ENCODE measurements at regions not wholly inside any gene's neighbourhood (a gene's known extent, or its start where the extent isn't known, plus 50 kb on each side); places are given as distances from the start of the nearest gene placed in this dataset.

- TF ChIP-seq SRF (IDR thresholded peaks at IDR 0.05; ENCODE audit: low read depth) = no peak
- TF ChIP-seq EZH2phosphoT487 (IDR thresholded peaks at IDR 0.05; ENCODE audit: borderline replicate concordance) = no peak
- TF ChIP-seq SP1 (IDR thresholded peaks at IDR 0.05; ENCODE audit: low read depth) = no peak
- TF ChIP-seq EGR1 (IDR thresholded peaks at IDR 0.05; ENCODE audit: low read depth) = no peak
- TF ChIP-seq EZH2 (IDR thresholded peaks at IDR 0.05) = no peak
These were observed 96.3 kb downstream of the EOMES start (continued) for GRCh38 chr3:27625864-27626263.

GRCh38 chr3:27623085-27623753 is 98.9 kb downstream of the EOMES start:
- BruUV-seq (replicated peaks) = no TSS peak
- Histone ChIP-seq H3K79me2 (ENCODE audit: insufficient read depth, low read length) (no peaks in the 10 kb centered on the region), H3K4me3 (replicated peaks in 1 of 2; ENCODE audit: low read depth in 1 of 2, low read length in 2 of 2) (no peak overlapping the region), H3K27me3 (ENCODE audit: insufficient read depth, low read length) (no peaks in the 10 kb centered on the region), H3K9ac (ENCODE audit: low read length) (no peak overlapping the region), H3K9me2 (ENCODE audit: insufficient read depth) (0 out of 2 replicates have a peak, but pooled peaks cover 1% of the 10 kb centered on the region), H3K36me3 (ENCODE audit: control insufficient read depth in 1 of 2, insufficient read depth in 2 of 2, low read length in 2 of 2) (no peaks in the 10 kb centered on the region), H3K9me3 (ENCODE audit: control insufficient read depth in 1 of 2, insufficient read depth in 1 of 2, low read depth in 1 of 2, low read length in 2 of 2) (no peaks in the 10 kb centered on the region), H3K27ac (ENCODE audit: low read depth, low read length) (no peak overlapping the region), H2AFZ (ENCODE audit: low read depth, low read length, poor library complexity, severe bottlenecking) (no peak overlapping the region), H3K4me1 (ENCODE audit: control insufficient read depth in 1 of 2, insufficient read depth in 2 of 2, low read length in 2 of 2) (no peaks in the 10 kb centered on the region), H3K4me2 (ENCODE audit: low read length) (no peak overlapping the region), H4K20me1 (ENCODE audit: insufficient read depth) (no peaks in the 10 kb centered on the region)
- RAD21 ChIA-PET (ENCODE audit: low non-redundant PET in 1 of 2, low total read pairs in 2 of 2, uncharacterized antibody in 2 of 2, unreplicated experiment in 2 of 2) = no interaction called here
- no peak for ATAC-seq
- CTCF ChIA-PET = no interaction called here
- intact Hi-C loops (cut with micrococcal nuclease) = no loop called here
- POLR2A ChIA-PET = no interaction called here
- TF ChIP-seq SP1 (IDR thresholded peaks at IDR 0.05; ENCODE audit: low read depth) (no peak), ZFX (IDR thresholded peaks at IDR 0.05) (no peak), POLR2AphosphoS5 (IDR thresholded peaks at IDR 0.05; ENCODE audit: low read depth, low read length) (no peak), REST (IDR thresholded peaks at IDR 0.05; ENCODE audit: low read depth) (no peak), POLR2A (IDR thresholded peaks at IDR 0.05; ENCODE audit: borderline replicate concordance, extremely low read depth, insufficient read depth, insufficient read length) (no peak), EZH2 (IDR thresholded peaks at IDR 0.05) (no peak)
- no peak for DNase-seq (ENCODE audit: low read depth, low spot score)
